GM18499 (cell line): ENCODE measurements at regions not wholly inside any gene's neighbourhood (a gene's known extent, or its start where the extent isn't known, plus 50 kb on each side); places are given as distances from the start of the nearest gene placed in this dataset.
"Not testable (repeated sequence)": the region's sequence is repeated elsewhere in the genome, so short reads cannot be mapped to it uniquely, and the experiment has no call there.

Experiments
- ATAC-seq: cut with Tn5 transposase; IDR thresholded peaks from one replicate; pipeline ENCODE4 v1.9.1; 2021; ENCODE audit warnings: moderate number of reproducible peaks; ENCODE audit not compliant: insufficient read depth, unreplicated experiment

DNA sequence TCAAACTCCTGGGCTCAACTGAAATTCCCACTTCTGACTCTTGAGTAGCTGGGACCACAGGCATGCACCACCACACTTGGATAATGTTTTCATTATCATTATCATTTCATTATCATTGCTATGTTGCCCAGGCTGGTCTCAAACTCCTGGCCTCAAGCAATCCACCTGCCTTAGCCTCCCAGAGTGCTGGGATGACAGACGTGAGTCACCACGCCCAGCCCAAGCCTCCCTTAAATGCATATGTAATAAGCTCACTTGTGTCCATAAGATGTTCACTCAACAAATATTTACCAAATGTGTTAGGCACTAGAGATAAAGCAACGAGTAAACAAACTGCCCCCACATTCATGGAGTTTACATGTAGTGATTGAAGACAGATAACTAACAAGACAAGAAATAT lies 295.7 kb downstream of the GOLGA6L6 start:
- not testable (repeated sequence) for ATAC-seq

DNA sequence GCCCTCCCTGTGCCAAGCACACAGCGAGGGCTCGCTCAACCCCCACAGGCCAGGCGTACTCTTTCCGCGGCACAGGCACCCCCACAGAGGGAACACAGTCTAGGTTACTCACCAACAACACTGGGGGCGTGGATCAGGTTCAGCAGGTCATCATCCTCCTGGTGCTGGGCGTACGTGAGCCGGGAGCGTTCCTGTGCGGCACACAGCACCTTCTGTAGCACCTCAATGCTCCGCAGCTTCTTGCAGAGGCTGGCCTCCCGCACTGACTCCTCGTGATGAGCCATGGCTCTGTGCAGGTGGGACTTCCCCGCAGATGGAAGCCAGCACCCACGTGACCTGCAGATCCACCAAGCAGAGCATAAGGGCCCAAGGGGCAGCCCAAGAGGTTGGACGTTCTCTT lies 296.8 kb downstream of the GOLGA6L6 start:
- not testable (repeated sequence) for ATAC-seq

GRCh38 chr15:20243486-20244240 lies 297.9 kb downstream of the GOLGA6L6 start:
- not testable (repeated sequence) for ATAC-seq

DNA sequence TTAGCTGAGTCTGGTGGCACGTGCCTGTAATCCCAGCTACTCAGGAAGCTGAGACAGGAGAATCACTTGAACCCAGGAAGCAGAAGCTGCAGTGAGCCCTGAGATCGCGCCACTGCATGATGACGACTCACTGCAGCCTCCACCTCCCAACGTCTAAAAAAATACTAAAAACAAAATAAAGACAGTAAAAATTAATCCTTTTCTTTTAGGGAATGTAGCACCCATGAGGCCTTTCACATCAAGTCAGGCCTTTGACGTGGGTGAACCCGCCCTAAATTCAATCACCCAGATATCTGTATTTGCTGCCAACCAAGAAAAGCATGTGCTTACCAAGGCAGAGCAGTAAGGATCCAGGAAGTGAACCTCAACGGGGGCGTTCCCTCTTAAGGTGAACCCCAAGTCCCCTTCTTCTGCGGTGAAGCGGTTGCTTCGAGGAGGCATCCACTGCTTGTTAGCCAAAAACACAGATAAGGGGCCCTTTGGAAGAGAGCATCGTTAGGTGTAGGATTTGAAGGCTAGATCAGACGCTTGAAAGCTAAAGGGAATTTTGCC lies 301.2 kb downstream of the GOLGA6L6 start:
- not testable (repeated sequence) for ATAC-seq

DNA sequence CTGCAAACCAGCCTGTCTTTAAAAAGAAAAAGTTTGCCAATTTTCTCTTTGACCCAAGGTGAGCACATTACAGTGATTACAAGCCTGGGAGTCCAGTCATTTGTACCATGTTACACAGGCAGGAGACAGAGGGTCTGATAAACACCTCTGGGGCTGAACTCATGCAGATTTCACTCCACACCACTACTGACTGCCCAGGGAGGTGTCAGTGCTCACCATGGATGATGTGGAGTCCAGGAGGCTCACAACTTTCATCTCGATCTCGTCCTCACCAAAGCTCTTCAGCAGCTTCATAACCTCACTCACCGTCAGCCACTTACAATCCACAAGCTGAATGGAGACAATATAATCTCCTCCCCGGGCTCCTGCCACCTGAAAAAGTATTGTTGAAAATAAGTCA lies 302.4 kb downstream of the GOLGA6L6 start:
- ATAC-seq, result not testable (repeated sequence)

DNA sequence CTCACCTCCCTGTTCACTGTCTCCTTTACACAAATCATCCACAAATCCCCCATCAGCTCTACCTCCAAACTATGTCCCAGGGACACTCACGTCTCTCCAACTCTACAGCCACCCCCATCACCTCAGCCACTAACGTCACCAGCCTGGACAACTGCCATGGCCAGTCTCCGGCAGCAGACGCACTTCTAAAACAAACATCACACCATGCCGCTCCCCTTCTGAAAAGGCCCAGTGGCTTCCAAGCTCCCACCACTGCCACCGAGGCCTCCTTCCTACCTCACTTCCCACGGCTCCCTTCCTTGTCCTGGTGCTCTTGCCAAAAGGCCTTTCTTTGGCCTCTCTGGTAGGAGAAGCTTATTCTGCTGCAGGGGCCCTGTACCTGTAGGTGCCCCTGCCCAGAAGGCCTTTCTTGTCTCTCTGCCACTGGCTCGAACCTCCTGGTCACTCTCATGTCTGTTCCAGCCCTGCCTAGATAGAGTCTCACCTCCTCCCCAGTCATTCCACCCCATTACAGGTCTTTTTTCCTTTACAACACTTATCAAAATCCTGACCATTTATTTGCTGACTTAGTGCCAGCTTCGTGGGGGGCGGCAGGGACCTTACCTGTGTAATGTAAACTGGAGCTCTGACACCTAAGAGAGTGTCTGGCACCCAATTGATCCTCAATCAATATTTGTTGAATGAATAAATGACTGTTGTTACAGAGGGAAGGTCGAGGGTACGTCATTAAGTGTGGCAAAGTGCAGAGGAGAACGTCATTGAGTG lies 304.2 kb downstream of the GOLGA6L6 start:
- not testable (repeated sequence) for ATAC-seq

GRCh38 chr15:20235728-20236127 lies 305.9 kb downstream of the GOLGA6L6 start:
- ATAC-seq, result not testable (repeated sequence)

- not testable (repeated sequence) for ATAC-seq
These were observed 307.5 kb downstream of the GOLGA6L6 start for GRCh38 chr15:20234006-20234540.

DNA sequence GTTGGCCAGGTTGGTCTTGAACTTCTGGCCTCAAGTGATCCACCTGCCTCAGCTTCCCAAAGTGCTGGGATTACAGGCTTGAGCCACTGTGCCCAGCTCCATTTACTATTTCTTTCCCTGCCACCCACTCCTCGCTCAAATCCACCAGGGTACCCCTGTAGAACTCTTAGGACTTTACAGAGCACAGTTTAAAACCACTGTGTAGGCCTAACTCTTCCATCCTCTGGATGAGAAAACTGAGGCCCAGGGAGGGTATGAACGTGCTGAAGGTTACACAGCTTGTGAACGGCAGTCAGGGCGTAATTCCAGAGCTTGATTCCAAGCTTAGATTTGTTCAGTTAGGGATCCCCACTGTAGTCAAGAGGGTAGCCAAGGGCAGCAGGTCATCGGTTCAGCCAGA lies 309.1 kb downstream of the GOLGA6L6 start:
- not testable (repeated sequence) for ATAC-seq

DNA sequence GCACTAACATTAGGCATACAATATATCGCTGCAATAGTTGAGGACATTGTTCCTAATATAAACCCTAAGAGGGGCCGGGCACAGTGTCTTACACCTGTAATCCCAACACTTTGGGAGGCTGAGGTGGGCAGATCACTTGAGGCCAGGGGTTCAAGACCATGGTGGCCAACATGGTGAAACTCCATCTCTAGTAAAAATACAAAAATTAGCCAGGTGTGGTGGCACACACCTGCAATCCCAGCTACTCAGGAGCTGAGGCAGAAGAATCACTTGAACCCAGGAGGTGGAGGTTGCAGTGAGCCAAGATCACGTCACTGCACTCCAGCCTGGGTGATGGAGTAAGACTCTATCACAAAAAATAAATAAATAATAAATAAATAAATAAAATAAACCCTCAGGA lies 310.9 kb downstream of the GOLGA6L6 start:
- not testable (repeated sequence) for ATAC-seq

DNA sequence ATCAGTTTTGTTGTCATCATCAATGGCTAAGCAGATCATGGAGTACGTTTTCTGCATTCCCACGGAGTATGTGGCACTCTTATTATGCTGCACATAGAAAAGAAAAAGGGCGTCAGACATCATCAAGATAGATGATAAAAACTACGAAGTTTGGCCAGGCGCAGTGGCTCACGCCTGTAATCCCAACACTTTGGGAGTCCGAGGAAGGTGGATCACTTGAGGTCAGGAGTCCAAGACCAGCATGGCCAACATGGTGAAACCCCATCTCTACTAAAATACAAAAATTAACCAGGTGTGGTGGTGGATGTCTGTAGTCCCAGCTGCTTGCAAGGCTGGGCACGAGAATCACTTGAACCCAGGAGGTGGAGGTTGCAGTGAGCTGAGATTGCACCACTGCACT lies 312.8 kb downstream of the GOLGA6L6 start:
- not testable (repeated sequence) for ATAC-seq

DNA sequence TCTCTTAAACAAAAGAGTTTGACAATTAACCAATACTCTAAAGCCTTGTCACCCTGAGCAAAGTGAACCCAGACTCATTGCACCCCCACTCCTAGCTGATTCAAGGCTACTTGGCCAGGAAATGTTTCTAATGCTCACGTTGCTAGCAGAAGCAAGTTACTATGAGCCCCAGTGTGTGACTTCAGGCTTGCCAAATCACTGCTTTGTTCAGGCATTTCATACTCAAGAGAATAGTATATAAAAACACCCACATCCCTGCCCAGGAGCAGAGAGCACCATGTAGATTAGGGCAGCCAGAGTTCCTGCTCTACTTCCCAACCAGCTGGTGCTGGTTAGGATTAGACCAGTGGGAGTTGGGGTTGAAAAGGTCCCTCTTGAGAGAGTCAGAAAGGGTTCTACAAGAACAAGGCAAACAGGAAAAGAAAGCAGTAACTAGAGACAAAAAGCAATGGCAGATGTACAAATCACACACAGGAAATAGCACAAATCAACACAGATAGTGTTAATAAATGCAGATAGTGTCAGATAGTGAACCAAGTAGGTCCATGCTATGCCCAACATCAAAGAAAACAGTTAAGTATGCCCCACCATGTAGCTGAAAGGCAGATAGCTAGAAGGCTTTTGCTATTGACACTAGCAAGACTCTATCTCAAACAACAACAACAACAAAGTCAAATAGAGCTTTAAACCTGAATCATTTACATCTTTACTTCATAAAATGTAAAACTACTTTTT lies 314.3 kb downstream of the GOLGA6L6 start:
- not testable (repeated sequence) for ATAC-seq

DNA sequence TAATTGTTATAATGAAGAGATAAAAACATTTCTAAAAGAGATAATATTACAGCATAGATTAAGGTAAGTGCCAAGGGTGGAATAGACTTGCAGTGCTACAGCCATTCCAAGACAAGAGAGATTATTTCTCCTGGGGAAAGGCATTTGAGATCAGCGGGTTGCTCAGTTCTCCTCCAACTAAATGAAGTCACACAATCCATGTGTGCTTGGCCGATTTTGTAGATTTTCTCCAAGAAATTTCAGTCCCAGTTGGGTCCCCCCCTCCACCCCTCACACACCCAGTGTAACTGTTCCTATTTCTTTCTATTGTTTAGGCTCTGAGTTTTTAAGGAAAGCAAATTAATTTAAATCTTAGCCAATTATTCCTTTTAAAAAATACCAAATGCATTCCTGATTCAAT lies 315.1 kb downstream of the GOLGA6L6 start:
- ATAC-seq, result not testable (repeated sequence)

- ATAC-seq, result not testable (repeated sequence)
These were observed 320.5 kb downstream of the GOLGA6L6 start for GRCh38 chr15:20221063-20221462.

- ATAC-seq, result not testable (repeated sequence)
These were observed 322.4 kb downstream of the GOLGA6L6 start for GRCh38 chr15:20219171-20219570.

DNA sequence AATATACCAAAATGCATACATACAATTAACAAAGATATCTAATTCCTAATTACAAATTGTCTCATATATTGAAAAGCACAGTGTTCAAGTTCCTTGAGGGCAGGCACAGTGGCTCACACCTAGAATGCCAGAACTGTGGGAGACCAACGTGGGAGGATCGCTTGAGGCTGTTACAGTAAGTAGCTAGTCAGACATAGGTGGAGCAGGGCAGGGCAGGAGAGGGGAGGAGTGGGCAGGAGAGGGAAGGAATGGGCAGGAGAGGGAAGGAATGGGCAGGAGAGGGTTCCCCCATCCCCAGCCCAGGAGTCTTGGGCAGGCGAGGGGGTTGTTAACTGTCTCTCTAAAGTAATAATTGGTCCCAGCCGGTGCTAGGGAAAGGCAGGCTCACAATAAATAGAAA lies 325.9 kb downstream of the GOLGA6L6 start:
- not testable (repeated sequence) for ATAC-seq

GRCh38 chr15:20214101-20214500 lies 327.5 kb downstream of the GOLGA6L6 start:
- not testable (repeated sequence) for ATAC-seq

DNA sequence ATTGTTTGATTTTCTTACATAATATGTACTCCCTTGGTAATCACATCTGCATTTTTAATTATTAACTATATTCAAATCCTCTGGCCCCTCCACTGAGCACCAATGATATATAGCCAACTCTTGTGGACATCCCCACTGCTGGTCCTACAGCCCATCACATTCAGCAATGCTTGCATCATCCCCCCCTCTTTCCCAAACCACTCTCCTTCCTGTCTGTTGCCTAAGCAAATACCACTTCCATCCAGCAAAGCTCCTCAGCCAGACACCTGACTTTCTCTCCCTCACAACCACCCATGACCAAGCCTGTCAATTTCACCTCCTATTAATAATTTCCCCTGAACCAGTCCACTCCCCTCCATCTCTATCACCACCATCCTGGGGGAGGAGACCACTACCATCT lies 330.1 kb downstream of the GOLGA6L6 start:
- not testable (repeated sequence) for ATAC-seq

DNA sequence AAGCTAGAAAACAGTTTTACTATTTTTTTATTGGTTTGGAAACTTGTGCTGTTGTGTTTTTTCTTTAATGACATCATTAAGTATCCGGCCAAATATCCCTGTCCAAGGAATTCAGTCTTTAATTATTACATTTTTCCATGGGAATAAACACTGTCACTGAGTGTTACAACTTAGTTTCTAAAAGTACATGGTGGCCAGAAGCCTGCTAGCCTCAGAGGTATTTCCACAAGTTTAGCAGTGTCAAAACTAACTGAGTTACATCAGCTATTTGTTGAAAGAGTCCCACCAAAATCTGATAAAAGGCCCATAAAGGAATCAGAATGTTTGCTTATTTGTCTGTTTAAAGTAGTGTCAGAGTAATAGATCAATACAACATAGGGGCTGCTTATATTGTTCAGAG lies 331.6 kb downstream of the GOLGA6L6 start:
- not testable (repeated sequence) for ATAC-seq

DNA sequence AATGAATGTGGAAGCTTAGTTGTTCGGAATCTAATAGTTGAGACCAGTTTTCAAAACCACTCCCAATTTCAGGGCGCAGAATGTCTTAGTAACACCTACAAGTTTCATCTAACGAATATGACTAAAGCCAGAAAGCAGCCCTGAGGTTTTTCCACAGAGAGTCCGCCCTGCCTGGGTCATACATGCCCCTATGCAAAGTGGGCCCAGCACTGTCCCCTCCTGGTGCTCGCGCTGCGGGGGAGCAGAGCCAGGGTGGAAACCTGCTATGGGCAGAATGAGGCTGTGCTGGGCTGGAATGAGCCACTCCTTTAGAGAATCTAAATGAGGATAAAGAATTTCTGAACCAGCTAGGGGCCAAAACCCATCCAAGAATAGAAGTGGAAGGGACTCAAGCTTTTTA lies 334.0 kb downstream of the GOLGA6L6 start:
- ATAC-seq, result not testable (repeated sequence)
